Gastroesophageal sphincter (tissue), 3 donors: ENCODE measurements at regions not wholly inside any gene's neighbourhood (a gene's known extent, or its start where the extent isn't known, plus 50 kb on each side); places are given as distances from the start of the nearest gene placed in this dataset.

Source experiments
- CTCF ChIP-seq, 4 experiments: fragments of 200-600 bp in 2 of 4; fragments of 450-650 bp in 2 of 4; sonication (generic) in 1 of 4; IDR thresholded peaks; one replicate each; pipeline ENCODE4 v1.5.1; 2017 to 2019; ENCODE audit warnings: antibody characterized with exemption in 4 of 4, mild to moderate bottlenecking in 2 of 4, moderate library complexity in 2 of 4
- POLR2A ChIP-seq, 2 donors: fragments of 450-650 bp; IDR thresholded peaks; one replicate each; pipeline ENCODE4 v1.6.1; 2017; ENCODE audit warnings: antibody characterized with exemption in 2 of 2, mild to moderate bottlenecking in 2 of 2, moderate library complexity in 1 of 2
- POLR2AphosphoS5 ChIP-seq: sonication (generic); formaldehyde crosslinking; IDR thresholded peaks from one replicate; pipeline ENCODE4 v1.6.1; 2017; ENCODE audit warnings: antibody characterized with exemption

GRCh38 chr7:79934727-79935126 is 199.9 kb upstream of the GNAI1 start:
- TF ChIP-seq POLR2A (IDR thresholded peaks at IDR 0.05), result no peak
- no peak for TF ChIP-seq CTCF (IDR thresholded peaks at IDR 0.05)
- TF ChIP-seq POLR2AphosphoS5, result no peak
